Fibroblast of villous mesenchyme (primary cell): ENCODE measurements at regions not wholly inside any gene's neighbourhood (a gene's known extent, or its start where the extent isn't known, plus 50 kb on each side); places are given as distances from the start of the nearest gene placed in this dataset.
"Not testable (repeated sequence)": the region's sequence is repeated elsewhere in the genome, so short reads cannot be mapped to it uniquely, and the experiment has no call there.

ENCODE experiments used
- DNase-seq: peaks from one replicate; pipeline ENCODE4 v3.0.0-alpha.2; 2010; ENCODE audit warnings: low read depth
- H3K4me3 ChIP-seq: 2 replicates; pipeline ENCODE4 v1.5.1; 2011; ENCODE audit warnings: low read depth, mild to moderate bottlenecking, low read length
- TF ChIP-seq, protein P1 (sequence below): IDR thresholded peaks from 2 replicates; pipeline ENCODE4 v1.5.1; 2012; ENCODE audit warnings: low read depth, mild to moderate bottlenecking, low read length; ENCODE audit not compliant: insufficient read depth

DNA sequence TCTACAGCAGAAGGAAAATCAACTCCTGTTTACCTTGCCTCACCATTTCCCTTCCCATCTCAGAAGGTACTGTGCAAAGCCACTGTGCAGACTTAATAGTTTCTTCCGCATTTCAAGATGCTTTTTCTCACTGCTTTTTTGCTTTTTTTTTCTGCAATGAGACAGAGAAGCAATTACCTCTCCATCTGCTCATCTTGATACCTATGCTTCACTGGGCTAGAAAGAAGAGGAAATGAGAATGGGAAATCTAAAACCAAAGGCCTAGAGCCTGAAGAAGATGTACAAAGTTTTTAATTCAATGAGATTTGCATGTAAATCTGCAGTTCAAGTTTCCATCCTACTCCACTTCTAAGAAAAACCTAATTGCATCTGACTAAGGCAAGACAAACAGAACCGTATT is 238.1 kb upstream of the SETMAR start:
- TF ChIP-seq, protein P1, sequence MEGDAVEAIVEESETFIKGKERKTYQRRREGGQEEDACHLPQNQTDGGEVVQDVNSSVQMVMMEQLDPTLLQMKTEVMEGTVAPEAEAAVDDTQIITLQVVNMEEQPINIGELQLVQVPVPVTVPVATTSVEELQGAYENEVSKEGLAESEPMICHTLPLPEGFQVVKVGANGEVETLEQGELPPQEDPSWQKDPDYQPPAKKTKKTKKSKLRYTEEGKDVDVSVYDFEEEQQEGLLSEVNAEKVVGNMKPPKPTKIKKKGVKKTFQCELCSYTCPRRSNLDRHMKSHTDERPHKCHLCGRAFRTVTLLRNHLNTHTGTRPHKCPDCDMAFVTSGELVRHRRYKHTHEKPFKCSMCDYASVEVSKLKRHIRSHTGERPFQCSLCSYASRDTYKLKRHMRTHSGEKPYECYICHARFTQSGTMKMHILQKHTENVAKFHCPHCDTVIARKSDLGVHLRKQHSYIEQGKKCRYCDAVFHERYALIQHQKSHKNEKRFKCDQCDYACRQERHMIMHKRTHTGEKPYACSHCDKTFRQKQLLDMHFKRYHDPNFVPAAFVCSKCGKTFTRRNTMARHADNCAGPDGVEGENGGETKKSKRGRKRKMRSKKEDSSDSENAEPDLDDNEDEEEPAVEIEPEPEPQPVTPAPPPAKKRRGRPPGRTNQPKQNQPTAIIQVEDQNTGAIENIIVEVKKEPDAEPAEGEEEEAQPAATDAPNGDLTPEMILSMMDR: no peak
- H3K4me3 ChIP-seq: no peak overlapping the region
- no peak for DNase-seq

DNA sequence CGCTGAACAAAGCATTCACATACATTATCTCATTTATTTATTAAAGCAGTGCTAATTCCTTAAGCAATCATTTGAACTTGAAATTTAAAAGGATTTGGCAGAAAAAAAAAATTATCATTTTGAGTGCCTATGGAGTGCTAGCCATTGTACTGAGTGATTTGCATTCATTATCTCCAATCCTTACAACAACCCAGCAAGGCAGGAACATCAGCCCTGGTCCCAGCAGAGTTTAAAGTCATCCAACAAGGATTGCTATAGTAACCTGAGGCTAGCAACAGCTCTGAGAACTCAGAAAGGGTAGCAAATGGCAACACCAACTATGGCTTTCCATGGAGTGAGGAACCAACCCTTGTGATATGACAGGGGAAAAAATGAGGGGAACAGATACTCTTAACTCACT is 237.6 kb upstream of the SETMAR start:
- no peak overlapping the region for H3K4me3 ChIP-seq
- no peak for DNase-seq
- TF ChIP-seq, protein P1: no peak

DNA sequence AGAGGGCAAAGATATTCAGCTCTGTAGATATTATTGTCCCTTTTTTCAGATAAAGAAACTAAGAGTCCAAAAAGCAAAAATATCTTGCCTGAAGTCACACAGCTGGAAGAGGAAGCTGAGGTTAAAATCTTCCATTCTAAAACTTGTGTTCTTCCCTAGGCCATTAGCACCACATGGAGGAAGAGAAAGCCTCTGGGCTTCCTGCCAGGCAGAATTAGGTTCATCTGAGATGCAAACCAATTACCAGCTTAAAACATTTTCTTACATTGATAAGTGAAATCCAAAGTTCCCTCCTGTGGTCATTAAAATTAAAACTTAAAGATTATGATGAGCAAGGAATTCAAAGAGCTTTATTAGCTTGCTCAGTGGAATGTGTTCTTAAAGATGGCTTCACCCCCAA is 235.3 kb upstream of the SETMAR start:
- TF ChIP-seq, protein P1: no peak
- H3K4me3 ChIP-seq: no peak overlapping the region
- DNase-seq: no peak

DNA sequence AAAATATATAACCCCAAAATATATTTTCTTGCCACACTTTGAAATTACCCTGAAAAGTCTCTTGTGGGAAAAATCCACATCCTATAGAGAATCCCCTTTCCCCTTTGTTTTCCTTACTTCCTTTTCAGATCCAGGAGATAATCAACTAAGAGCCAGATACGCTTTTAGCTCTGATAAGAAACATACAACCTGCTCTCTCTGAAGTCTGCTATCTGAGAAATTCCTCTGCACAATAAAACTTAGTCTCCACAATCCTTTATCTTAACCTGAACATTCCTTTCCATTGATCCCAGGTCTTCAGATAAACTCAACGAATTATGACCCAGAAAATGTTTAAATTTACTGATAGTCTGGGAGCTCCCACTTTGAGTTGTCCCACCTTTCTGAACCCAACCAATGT is 233.4 kb upstream of the SETMAR start:
- H3K4me3 ChIP-seq: no peak overlapping the region
- no peak for DNase-seq
- TF ChIP-seq, protein P1: no peak

DNA sequence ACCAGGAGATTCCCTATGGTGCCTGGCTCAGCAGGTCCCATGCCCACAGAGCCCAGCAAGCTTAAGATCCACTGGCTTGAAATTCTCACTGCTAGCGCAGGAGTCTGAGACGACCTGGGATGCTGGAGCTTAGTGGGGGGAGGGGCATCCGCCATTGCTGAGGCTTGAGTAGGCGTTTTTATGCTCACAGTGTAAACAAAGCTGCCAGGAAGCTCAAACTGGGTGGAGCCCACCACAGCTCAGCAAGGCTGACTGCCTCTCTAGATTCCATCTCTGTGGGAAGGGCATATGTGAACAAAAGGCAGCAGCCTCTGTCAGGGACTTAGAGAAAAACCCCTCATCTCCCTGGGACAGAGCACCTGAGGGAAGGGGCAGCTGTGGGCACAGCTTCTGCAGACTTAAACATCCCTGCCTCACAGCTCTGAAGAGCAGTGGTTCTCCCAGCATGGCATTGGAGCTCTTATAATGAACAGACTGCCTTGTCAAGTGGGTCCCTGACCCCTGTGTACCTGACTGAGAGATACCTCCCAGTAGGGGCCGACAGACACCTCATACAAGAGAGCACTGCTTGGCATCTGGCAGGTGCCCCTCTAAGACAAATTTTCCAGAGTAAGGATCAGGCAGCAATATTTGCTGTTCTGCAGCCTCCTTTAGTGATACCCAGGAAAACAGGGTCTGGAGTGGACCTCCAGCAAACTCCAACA is 231.5 kb upstream of the SETMAR start:
- TF ChIP-seq, protein P1: no peak
- DNase-seq: no peak
- H3K4me3 ChIP-seq: no peak overlapping the region

DNA sequence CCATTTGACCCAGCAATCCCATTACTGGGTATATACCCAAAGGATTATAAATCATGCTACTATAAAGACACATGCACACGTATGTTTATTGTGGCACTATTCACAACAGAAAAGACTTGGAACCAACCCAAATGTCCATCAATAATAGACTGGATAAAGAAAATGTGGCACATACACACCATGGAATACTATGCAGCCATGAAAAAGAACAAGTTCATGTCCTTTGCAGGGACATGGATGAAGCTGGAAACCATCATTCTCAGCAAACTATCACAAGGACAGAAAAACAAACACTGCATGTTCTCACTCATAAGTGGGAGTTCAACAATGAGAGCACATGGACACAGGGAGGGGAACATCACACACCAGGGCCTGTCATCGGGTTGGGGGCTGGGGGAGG is 225.9 kb upstream of the SETMAR start:
- not testable (repeated sequence) for DNase-seq

DNA sequence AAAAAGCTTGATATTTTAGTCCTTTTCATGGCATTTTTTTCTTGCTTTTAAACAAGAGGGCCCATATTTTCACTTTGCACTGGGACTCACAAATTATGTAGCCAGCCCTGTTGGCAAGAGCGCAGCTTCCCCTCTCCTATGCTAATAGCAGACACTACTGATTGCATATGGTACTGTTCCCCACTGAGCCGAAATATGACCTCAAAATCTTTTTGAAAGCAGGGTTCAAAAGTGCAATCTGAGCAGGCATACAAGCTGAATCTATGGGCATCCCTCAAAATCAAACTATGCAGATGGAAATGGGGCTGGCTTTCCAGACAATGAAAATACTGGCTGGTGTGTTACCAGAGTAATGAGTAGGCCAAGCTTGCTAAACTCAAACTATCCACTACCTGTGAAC is 225.2 kb upstream of the SETMAR start:
- H3K4me3 ChIP-seq: no peak overlapping the region
- TF ChIP-seq, protein P1: no peak
- DNase-seq: no peak

More for the DNA sequence above, 225.9 kb upstream of the SETMAR start:
- H3K4me3 ChIP-seq: not testable (repeated sequence)
